ENCODE measurements at regions not wholly inside any gene's neighbourhood (a gene's known extent, or its start where the extent isn't known, plus 50 kb on each side); places are given as distances from the start of the nearest gene placed in this dataset.

DNA sequence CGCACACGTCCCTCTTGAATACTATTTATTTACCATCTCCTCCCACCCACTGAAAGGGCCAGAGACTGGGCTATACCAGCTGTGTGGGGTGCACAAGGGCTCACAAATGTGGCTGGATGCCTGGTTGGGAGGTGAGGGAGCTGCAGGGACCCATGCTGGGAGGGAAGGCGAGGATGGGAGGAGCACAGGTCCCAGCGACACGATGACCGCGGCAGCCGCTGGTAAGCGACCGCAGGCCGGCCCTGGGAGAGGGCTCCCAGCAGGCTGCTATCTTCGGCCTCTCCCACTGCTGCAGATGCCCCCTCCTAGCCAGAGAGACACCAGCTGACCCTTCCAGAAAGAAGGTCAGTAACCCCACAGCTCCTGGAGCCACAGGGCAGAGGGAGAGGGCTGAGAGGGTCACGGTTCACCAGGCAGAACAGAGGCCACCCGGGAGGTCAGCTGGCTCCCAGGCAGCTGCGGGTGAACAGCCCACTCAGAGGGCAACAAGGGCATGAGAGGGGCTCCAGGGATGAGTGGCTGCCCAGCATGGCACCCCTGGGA, 163.9 kb downstream of the CRYBB2 start:
- peaks cover 46% of the 10 kb centered on the region for H3K4me1 Mint-ChIP-seq
- no peak overlapping the region for H3K27ac Mint-ChIP-seq (ENCODE audit: unreplicated experiment)
- DNase-seq (ENCODE audit: low read depth, low spot score), result no peak
- H3K4me3 Mint-ChIP-seq, result no peak overlapping the region
- no peaks in the 10 kb centered on the region for H3K9me3 Mint-ChIP-seq
- H3K36me3 Mint-ChIP-seq (ENCODE audit: low read depth), result peaks cover 2% of the 10 kb centered on the region
- H3K27me3 Mint-ChIP-seq (ENCODE audit: low read depth), result no peaks in the 10 kb centered on the region
- TF ChIP-seq, protein P1, sequence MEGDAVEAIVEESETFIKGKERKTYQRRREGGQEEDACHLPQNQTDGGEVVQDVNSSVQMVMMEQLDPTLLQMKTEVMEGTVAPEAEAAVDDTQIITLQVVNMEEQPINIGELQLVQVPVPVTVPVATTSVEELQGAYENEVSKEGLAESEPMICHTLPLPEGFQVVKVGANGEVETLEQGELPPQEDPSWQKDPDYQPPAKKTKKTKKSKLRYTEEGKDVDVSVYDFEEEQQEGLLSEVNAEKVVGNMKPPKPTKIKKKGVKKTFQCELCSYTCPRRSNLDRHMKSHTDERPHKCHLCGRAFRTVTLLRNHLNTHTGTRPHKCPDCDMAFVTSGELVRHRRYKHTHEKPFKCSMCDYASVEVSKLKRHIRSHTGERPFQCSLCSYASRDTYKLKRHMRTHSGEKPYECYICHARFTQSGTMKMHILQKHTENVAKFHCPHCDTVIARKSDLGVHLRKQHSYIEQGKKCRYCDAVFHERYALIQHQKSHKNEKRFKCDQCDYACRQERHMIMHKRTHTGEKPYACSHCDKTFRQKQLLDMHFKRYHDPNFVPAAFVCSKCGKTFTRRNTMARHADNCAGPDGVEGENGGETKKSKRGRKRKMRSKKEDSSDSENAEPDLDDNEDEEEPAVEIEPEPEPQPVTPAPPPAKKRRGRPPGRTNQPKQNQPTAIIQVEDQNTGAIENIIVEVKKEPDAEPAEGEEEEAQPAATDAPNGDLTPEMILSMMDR (conservative IDR thresholded peaks at IDR 0.05), result no peak

DNA sequence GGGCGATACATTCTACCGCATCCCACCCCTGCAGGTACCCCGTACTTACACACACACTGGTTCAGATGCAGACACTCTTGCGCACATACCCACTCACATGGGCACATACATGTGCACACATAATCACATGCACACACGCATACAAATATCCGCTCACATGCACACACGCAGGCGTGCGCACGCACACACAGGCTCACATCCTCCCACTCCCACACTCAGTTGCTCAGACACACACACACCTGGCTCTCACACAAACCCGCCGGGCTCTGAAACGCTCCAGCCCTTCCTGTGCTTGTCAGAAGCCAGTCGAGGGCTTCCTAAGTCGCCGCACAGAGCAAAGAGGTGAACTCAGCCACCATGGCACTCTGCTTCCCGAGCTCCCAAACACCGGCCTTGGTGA, 164.5 kb downstream of the CRYBB2 start:
- peaks cover 51% of the 10 kb centered on the region for H3K4me1 Mint-ChIP-seq
- H3K27me3 Mint-ChIP-seq (ENCODE audit: low read depth), result no peaks in the 10 kb centered on the region
- peak overlapping the region; percentile 90 for H3K27ac Mint-ChIP-seq (ENCODE audit: unreplicated experiment)
- H3K36me3 Mint-ChIP-seq (ENCODE audit: low read depth), result peaks cover 2% of the 10 kb centered on the region
- H3K4me3 Mint-ChIP-seq, result peak overlapping the region; percentile 55
- no peak for DNase-seq (ENCODE audit: low read depth, low spot score)
- TF ChIP-seq, protein P1 (conservative IDR thresholded peaks at IDR 0.05), result no peak
- no peaks in the 10 kb centered on the region for H3K9me3 Mint-ChIP-seq

DNA sequence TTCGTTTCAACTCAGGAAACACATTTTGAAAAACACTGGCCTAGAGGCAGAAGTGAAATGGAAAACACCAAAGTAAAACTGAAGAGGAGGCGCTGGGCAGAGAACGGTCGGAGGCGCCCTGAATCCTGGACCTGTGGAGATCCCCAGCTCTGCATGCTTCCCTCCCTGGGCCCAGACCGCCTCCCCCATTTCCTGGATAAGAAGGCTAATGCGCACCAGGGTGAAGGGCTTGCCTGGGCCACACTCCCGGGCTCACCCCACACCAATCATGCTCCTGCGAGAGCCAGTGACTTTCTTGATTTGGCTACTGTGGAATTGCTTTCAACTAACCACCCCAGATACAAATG, 167.1 kb downstream of the CRYBB2 start:
- Mint-ChIP-seq H3K4me1 (peaks cover 62% of the 10 kb centered on the region), H3K36me3 (ENCODE audit: low read depth) (no peaks in the 10 kb centered on the region), H3K27ac (ENCODE audit: unreplicated experiment) (no peak overlapping the region)

DNA sequence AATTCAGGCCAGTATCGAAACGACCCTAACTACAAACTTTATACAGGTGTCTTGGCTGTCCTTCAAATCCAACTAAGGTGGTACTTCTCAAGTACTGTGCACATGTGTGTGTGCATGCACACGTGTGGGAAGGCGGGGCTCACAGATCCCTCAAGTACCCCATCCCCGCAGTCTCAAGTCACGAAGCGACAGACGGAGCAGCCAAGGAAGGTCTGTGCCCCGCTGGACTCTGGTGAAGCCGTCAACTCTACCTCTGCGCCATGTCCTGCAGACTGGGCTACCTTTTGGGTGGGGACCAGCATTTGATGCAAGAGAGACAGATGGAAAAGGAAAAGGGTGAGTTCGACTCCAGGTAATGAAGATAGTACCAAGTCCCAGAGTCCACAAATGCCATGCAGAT, 169.0 kb downstream of the CRYBB2 start:
- TF ChIP-seq, protein P1 (conservative IDR thresholded peaks at IDR 0.05), result no peak
- peaks cover 49% of the 10 kb centered on the region for H3K4me1 Mint-ChIP-seq
- peak overlapping the region; percentile 61 for H3K27ac Mint-ChIP-seq (ENCODE audit: unreplicated experiment)
- peak overlapping the region; percentile 64 for H3K4me3 Mint-ChIP-seq
- no peaks in the 10 kb centered on the region for H3K27me3 Mint-ChIP-seq (ENCODE audit: low read depth)
- DNase-seq (ENCODE audit: low read depth, low spot score), result no peak
- H3K9me3 Mint-ChIP-seq, result no peaks in the 10 kb centered on the region
- H3K36me3 Mint-ChIP-seq (ENCODE audit: low read depth), result no peaks in the 10 kb centered on the region

More for the DNA sequence above, 167.1 kb downstream of the CRYBB2 start:
- H3K27me3 Mint-ChIP-seq (ENCODE audit: low read depth), result no peaks in the 10 kb centered on the region
- TF ChIP-seq, protein P1 (conservative IDR thresholded peaks at IDR 0.05), result no peak
- H3K4me3 Mint-ChIP-seq, result no peak overlapping the region
- no peak for DNase-seq (ENCODE audit: low read depth, low spot score)
- no peaks in the 10 kb centered on the region for H3K9me3 Mint-ChIP-seq

DNA sequence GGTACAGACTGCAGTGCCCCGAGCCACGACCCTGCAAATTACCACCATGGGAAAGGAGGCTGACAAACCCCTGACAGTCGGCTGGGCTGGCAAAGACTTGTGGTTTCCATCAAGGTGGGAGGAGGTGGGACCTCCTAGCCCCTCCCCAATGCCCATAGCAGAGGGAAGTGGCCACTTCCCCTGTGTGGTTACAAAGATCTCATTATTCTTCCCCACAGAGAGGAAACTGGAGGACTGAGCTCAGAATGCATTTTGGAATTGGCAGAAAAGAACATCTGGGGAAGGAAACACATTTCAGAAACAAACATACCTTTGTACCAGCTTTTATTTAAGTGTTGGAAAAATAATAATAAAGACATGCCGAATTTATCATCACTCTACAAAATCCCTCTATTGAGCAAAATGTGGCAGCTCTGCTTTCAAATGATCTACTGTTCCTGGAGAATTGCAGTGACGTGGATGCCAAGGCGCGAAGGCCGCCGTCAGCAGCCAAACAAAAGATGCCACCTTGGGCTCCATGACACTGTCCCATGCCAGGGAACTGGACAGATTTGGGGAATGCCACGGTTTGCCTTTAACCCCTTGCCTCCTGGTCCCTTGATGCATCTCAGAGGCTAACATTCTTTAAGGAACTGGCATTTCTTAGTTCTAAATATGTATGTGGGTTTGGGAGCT, 169.6 kb downstream of the CRYBB2 start:
- Mint-ChIP-seq H3K9me3 (no peaks in the 10 kb centered on the region), H3K4me1 (peaks cover 43% of the 10 kb centered on the region), H3K27me3 (ENCODE audit: low read depth) (no peaks in the 10 kb centered on the region), H3K36me3 (ENCODE audit: low read depth) (no peaks in the 10 kb centered on the region), H3K27ac (ENCODE audit: unreplicated experiment) (peak overlapping the region; percentile 61), H3K4me3 (peak overlapping the region; percentile 64)
- TF ChIP-seq, protein P1 (conservative IDR thresholded peaks at IDR 0.05), result no peak
- no peak for DNase-seq (ENCODE audit: low read depth, low spot score)

All from neural crest cell (in vitro differentiated cells).